GM12875 (cell line): ENCODE measurements at regions not wholly inside any gene's neighbourhood (a gene's known extent, or its start where the extent isn't known, plus 50 kb on each side); places are given as distances from the start of the nearest gene placed in this dataset.

Experiments used
- H3K4me3 ChIP-seq: one replicate; pipeline ENCODE4 v1.5.1; 2011; ENCODE audit warnings: low read depth, low read length, control low read depth
- TF ChIP-seq, protein P1 (sequence below): IDR thresholded peaks from 2 replicates; pipeline ENCODE4 v1.5.1; 2011; ENCODE audit warnings: low read depth, mild to moderate bottlenecking, control low read depth, inconsistent platforms, low read length, moderate library complexity, borderline replicate concordance; ENCODE audit not compliant: insufficient read depth

DNA sequence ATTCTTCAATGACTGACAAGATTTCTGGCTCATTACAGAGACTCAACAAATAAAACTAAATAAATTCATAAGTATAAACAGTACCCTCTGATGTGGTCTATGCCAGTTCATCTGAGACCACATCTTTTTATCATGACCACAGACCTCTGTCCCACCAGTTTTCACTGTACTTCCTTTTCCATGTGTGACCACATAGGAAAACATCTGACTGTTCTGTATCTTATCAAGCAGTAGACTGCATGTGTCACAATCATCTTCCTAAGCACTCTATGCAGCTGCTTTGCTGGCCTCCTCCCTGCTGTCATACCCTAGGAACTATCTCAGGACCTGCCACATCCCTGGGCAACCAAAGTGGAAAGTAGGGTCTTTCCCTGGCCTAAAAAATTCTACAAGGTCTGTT is 205.0 kb upstream of the ZNF462 start:
- TF ChIP-seq, protein P1, sequence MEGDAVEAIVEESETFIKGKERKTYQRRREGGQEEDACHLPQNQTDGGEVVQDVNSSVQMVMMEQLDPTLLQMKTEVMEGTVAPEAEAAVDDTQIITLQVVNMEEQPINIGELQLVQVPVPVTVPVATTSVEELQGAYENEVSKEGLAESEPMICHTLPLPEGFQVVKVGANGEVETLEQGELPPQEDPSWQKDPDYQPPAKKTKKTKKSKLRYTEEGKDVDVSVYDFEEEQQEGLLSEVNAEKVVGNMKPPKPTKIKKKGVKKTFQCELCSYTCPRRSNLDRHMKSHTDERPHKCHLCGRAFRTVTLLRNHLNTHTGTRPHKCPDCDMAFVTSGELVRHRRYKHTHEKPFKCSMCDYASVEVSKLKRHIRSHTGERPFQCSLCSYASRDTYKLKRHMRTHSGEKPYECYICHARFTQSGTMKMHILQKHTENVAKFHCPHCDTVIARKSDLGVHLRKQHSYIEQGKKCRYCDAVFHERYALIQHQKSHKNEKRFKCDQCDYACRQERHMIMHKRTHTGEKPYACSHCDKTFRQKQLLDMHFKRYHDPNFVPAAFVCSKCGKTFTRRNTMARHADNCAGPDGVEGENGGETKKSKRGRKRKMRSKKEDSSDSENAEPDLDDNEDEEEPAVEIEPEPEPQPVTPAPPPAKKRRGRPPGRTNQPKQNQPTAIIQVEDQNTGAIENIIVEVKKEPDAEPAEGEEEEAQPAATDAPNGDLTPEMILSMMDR: no peak
- H3K4me3 ChIP-seq: no peak overlapping the region

DNA sequence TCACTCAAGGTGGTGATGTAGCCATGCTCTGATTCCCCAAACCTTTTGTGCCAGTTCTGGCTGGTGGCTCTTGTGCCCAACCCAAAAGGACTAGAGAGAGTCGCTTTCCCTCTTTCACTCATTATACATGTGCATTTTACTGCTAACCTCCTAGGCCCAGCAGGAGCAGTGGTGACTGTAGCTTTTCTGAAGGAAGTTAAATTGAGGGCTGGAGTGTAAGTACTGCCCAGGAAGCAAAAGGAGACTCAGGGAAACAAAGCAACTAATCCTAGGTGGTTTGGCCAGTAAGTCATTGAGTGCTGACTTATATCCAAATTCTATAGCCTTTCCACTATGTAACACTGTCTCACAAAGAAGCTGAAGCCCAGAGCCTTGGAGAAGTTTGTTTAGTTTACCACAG is 194.4 kb upstream of the ZNF462 start:
- no peak overlapping the region for H3K4me3 ChIP-seq
- TF ChIP-seq, protein P1: no peak

DNA sequence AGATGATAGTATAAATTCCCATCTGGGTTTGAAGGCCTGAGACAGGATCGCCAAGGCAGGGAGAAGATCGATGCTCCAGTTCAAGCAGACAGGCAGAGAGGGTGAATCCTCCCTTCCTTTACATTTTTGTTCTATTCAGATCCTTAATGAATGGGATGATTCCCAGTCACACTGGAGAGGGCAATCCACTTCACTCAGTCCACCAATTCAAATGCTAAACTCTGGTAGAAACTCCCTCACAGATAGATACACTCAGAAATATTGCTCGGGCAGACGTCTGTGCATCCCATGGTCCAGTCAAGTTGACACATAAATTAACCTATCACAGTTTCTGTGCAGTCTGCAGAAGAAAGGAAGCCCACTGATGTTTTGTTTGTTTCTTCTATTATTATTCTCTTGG is 193.1 kb upstream of the ZNF462 start:
- TF ChIP-seq, protein P1: no peak
- H3K4me3 ChIP-seq: no peak overlapping the region

DNA sequence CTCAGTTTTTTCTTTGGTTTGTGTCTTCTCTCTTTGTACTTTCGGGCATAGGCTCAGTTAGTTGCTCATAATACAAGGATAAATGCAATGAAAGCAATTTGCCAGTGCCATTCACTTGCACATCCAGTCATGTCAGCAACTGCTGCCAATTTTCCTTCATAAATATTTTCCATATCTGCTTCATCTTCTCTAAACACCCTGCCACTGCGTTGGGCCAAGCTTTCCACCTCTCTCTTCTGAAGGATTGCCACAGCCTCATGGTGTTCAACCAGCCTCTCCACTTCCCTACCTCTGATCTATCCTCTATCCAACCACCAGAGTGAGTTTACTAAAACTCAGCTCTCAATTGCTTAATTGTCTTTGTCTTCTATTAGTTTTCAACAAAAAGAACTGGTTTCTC is 192.5 kb upstream of the ZNF462 start:
- TF ChIP-seq, protein P1: no peak
- no peak overlapping the region for H3K4me3 ChIP-seq

DNA sequence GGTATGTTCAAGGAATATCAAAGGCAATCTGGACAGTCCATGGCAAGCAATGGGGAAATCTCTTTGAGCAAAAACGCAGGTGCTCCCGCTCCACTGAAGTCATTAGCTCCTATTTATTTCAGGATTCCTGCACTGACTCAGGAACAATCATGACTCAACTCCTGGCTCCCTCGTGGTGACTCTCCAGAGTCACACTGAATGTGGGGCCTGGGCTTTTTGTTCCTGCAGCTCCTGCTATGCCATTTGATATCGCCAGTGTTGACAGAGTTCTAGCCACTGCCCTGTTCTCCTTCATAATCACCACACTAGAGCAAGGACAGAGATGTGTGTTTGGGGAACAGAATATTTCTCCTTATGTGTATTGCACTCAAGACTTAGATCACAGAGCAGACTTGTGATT is 187.2 kb upstream of the ZNF462 start:
- TF ChIP-seq, protein P1: no peak
- no peak overlapping the region for H3K4me3 ChIP-seq

DNA sequence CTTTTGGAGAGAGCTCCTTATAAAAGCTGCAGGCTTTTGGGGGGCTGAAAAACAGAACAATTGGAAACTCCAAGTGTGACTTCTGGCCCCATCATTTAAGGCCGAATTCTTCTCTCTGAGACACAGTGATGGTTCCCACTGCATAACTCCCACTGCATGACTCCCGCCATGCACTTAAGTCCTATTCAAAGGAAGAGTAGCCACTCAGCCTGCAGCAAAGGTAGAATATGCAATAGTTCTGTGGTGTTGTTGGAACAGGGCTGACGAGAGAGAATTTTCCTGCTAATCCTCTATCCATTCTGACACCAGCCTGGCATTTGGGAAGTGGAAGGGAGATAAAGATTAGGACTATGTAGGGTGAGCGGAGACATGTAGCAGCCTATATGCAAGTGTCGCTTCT is 185.6 kb upstream of the ZNF462 start:
- TF ChIP-seq, protein P1: no peak
- no peak overlapping the region for H3K4me3 ChIP-seq

DNA sequence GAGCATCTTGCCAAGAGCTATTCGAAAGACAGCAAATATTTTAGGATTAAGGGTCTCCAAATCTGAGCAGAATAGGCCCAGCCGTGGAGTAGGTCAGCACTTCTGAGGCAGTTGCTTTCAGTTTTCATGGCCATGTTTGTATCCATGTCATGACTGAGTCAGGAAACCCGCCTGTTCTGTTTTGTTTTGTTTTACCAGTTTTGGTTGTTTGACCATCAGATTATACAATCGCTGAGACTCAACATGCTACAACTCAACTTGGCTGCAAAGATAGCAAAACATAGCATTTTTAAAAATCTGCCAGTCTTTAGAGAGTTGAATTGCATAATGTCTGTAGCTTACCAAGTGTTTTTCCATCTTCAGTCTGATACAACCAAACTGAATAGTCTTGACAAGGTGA is 185.1 kb upstream of the ZNF462 start:
- TF ChIP-seq, protein P1: no peak
- H3K4me3 ChIP-seq: no peak overlapping the region
